ENCODE measurements at regions not wholly inside any gene's neighbourhood (a gene's known extent, or its start where the extent isn't known, plus 50 kb on each side); places are given as distances from the start of the nearest gene placed in this dataset.

- H3K4me1 Mint-ChIP-seq (ENCODE audit: low read depth): no peaks in the 10 kb centered on the region
- H3K36me3 Mint-ChIP-seq (ENCODE audit: low read depth): no peaks in the 10 kb centered on the region
- ChIA-PET POLR2A (no interaction called here), CTCF (no interaction called here)
- no peaks in the 10 kb centered on the region for H3K27me3 Mint-ChIP-seq
- DNase-seq: no peak
- peaks cover 13% of the 10 kb centered on the region for H3K9me3 Mint-ChIP-seq
- no peak for ATAC-seq
- H3K27ac Mint-ChIP-seq: no peak overlapping the region
- no peak overlapping the region for H3K4me3 Mint-ChIP-seq
- TF ChIP-seq CTCF (IDR thresholded peaks at IDR 0.05): no peak
- intact Hi-C loops (cut with micrococcal nuclease): no loop called here
These were observed 496.5 kb upstream of the LRATD1 start for GRCh38 chr2:14136030-14136429.

DNA sequence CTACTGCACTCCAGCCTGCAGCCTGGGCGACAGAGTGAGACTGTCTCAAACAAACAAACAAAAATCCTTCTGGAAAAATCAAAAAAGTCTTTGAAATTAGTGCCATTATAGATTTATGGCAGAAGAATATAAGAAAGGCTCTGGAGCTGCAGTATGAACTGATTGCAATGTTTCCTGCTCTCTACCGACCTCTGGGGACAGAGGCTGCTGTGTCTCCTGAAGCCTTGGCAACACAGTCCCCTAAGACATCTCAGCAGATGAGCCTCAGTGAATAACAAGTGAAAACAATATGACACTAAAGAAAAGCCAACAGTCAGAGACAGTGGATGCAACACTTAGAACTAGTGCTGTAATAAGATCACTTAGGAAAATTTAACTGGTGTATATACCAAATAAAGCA, 494.9 kb upstream of the LRATD1 start:
- POLR2A ChIA-PET: no interaction called here
- H3K4me1 Mint-ChIP-seq (ENCODE audit: low read depth): no peaks in the 10 kb centered on the region
- ATAC-seq: no peak
- intact Hi-C loops (cut with micrococcal nuclease): no loop called here
- no peak for TF ChIP-seq CTCF (IDR thresholded peaks at IDR 0.05)
- no peaks in the 10 kb centered on the region for H3K27me3 Mint-ChIP-seq
- no peaks in the 10 kb centered on the region for H3K36me3 Mint-ChIP-seq (ENCODE audit: low read depth)
- no peak overlapping the region for H3K4me3 Mint-ChIP-seq
- H3K9me3 Mint-ChIP-seq: peaks cover 13% of the 10 kb centered on the region
- H3K27ac Mint-ChIP-seq: no peak overlapping the region
- CTCF ChIA-PET: no interaction called here
- no peak for DNase-seq

- no peak for DNase-seq
- TF ChIP-seq CTCF (IDR thresholded peaks at IDR 0.05): no peak
- no peaks in the 10 kb centered on the region for H3K4me1 Mint-ChIP-seq (ENCODE audit: low read depth)
- no peaks in the 10 kb centered on the region for H3K27me3 Mint-ChIP-seq
- no peak overlapping the region for H3K4me3 Mint-ChIP-seq
- ChIA-PET POLR2A (no interaction called here), CTCF (no interaction called here)
- no peak for ATAC-seq
- no peaks in the 10 kb centered on the region for H3K36me3 Mint-ChIP-seq (ENCODE audit: low read depth)
- no peak overlapping the region for H3K27ac Mint-ChIP-seq
- peaks cover 9% of the 10 kb centered on the region for H3K9me3 Mint-ChIP-seq
- intact Hi-C loops (cut with micrococcal nuclease): no loop called here
These were observed 492.4 kb upstream of the LRATD1 start for GRCh38 chr2:14140009-14140550.

DNA sequence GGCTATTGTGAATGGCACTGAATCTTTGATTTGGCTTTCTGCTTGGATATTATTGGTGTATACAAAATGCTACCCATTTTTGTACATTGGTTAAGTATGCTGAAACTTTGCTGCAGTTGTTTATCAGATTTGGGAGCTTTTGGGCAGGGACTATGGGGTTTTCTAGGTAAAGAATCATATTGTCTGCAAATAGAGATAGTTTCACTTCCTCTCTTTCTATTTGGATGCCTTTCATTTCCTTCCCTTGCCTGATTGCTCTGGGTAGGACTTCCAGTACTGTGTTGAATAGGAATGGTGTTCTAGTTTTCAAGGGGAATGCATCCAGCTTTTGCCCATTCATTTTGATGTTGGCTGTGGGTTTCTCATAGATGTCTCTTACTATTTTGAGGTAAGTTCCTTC, 489.1 kb upstream of the LRATD1 start:
- H3K27ac Mint-ChIP-seq: no peak overlapping the region
- DNase-seq (no peak), ATAC-seq (no peak)
- TF ChIP-seq CTCF (IDR thresholded peaks at IDR 0.05): no peak
- CTCF ChIA-PET: no interaction called here
- POLR2A ChIA-PET: no interaction called here
- no peak overlapping the region for H3K4me3 Mint-ChIP-seq
- H3K27me3 Mint-ChIP-seq: no peaks in the 10 kb centered on the region
- no peaks in the 10 kb centered on the region for H3K36me3 Mint-ChIP-seq (ENCODE audit: low read depth)
- H3K9me3 Mint-ChIP-seq: no peaks in the 10 kb centered on the region
- no peaks in the 10 kb centered on the region for H3K4me1 Mint-ChIP-seq (ENCODE audit: low read depth)
- intact Hi-C loops (cut with micrococcal nuclease): no loop called here

- Mint-ChIP-seq H3K27me3 (no peaks in the 10 kb centered on the region), H3K36me3 (ENCODE audit: low read depth) (no peaks in the 10 kb centered on the region), H3K27ac (no peak overlapping the region), H3K4me1 (ENCODE audit: low read depth) (no peaks in the 10 kb centered on the region), H3K9me3 (no peaks in the 10 kb centered on the region), H3K4me3 (no peak overlapping the region)
- CTCF ChIA-PET: no interaction called here
- DNase-seq (no peak), ATAC-seq (no peak)
- intact Hi-C loops (cut with micrococcal nuclease): no loop called here
- no peak for TF ChIP-seq CTCF (IDR thresholded peaks at IDR 0.05)
- POLR2A ChIA-PET: no interaction called here
These were observed 484.3 kb upstream of the LRATD1 start for GRCh38 chr2:14148216-14148615.

All from activated CD8-positive, alpha-beta T cell treated with anti-CD3 and anti-CD28 coated beads for 36 hours (primary cell).